ENCODE measurements at regions not wholly inside any gene's neighbourhood (a gene's known extent, or its start where the extent isn't known, plus 50 kb on each side); places are given as distances from the start of the nearest gene placed in this dataset.
"Not testable (repeated sequence)": the region's sequence is repeated elsewhere in the genome, so short reads cannot be mapped to it uniquely, and the experiment has no call there.

- H3K9me2 ChIP-seq: no peaks in the 10 kb centered on the region
- H3K9ac ChIP-seq: no peak overlapping the region
- no peak for TF ChIP-seq RFX5 (IDR thresholded peaks at IDR 0.05; ENCODE audit: low read length)
- no peak for TF ChIP-seq SIN3A (IDR thresholded peaks at IDR 0.05; ENCODE audit: borderline replicate concordance, low read depth, low read length)
- no peak for TF ChIP-seq TCF12 (IDR thresholded peaks at IDR 0.05)
- no peak for TF ChIP-seq CHD2 (IDR thresholded peaks at IDR 0.05; ENCODE audit: low read length, partially characterized antibody)
- H3K4me2 ChIP-seq: no peak overlapping the region
- H3K27ac ChIP-seq (ENCODE audit: low read depth in 2 of 2, low read length in 1 of 2): no peak overlapping the region
- H3F3A ChIP-seq (replicated peaks; ENCODE audit: insufficient read depth): no peaks in the 10 kb centered on the region
- H4K20me1 ChIP-seq (ENCODE audit: insufficient read depth): no peaks in the 10 kb centered on the region
- no peaks in the 10 kb centered on the region for H3K4me1 ChIP-seq (ENCODE audit: control insufficient read depth in 1 of 2, insufficient read depth in 2 of 2, low read depth in 1 of 2, low read length in 1 of 2)
- CTCF ChIA-PET: no interaction called here
- no peak for DNase-seq
- H3K79me2 ChIP-seq (ENCODE audit: insufficient read depth): no peaks in the 10 kb centered on the region
- 6% methylated on average over 1 of the region's 1 CpG for WGBS (ENCODE audit: low lambda C conversion rate)
- POLR2A ChIA-PET: no interaction called here
- H3K4me3 ChIP-seq (ENCODE audit: low read depth in 2 of 2, low read length in 1 of 2): no peak overlapping the region
- H3K9me3 ChIP-seq: no peaks in the 10 kb centered on the region
- H3K27me3 ChIP-seq (ENCODE audit: insufficient read depth): no peaks in the 10 kb centered on the region
- no peak overlapping the region for H2AFZ ChIP-seq (ENCODE audit: low read depth)
- no peaks in the 10 kb centered on the region for H3K36me3 ChIP-seq (replicated peaks in 1 of 2; ENCODE audit: control insufficient read depth in 1 of 2, insufficient read depth in 2 of 2, low read length in 1 of 2)
Measured at GRCh38 chr18:42365591-42365990, 410.6 kb downstream of the PIK3C3 start.

DNA sequence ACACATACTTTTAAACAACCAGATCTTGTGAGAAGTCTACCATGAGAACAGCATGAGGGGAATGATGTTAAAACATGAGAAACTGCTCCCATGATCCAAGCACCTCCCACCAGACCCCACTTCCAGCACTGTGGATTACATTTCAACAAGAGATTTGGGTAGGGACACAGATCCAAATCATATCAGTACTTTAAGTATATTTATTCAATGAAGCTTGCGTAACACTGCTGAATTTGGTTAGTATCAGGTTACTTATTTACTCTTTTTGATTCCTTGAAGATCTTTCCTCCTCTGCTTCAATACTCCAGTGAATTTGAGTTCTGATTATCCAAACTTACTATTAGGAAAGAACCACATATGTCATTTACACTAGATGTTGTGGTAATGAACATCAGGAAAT, 418.6 kb downstream of the PIK3C3 start:
- Histone ChIP-seq H3K79me2 (ENCODE audit: insufficient read depth) (no peaks in the 10 kb centered on the region), H3K9me2 (no peaks in the 10 kb centered on the region), H3K9me3 (no peaks in the 10 kb centered on the region), H3K4me2 (no peak overlapping the region), H3K4me3 (ENCODE audit: low read depth in 2 of 2, low read length in 1 of 2) (no peak overlapping the region), H3K36me3 (replicated peaks in 1 of 2; ENCODE audit: control insufficient read depth in 1 of 2, insufficient read depth in 2 of 2, low read length in 1 of 2) (no peaks in the 10 kb centered on the region), H3K27me3 (ENCODE audit: insufficient read depth) (no peaks in the 10 kb centered on the region), H4K20me1 (ENCODE audit: insufficient read depth) (no peaks in the 10 kb centered on the region), H3K4me1 (ENCODE audit: control insufficient read depth in 1 of 2, insufficient read depth in 2 of 2, low read depth in 1 of 2, low read length in 1 of 2) (no peaks in the 10 kb centered on the region), H3K27ac (ENCODE audit: low read depth in 2 of 2, low read length in 1 of 2) (no peak overlapping the region), H3K9ac (no peak overlapping the region), H3F3A (replicated peaks; ENCODE audit: insufficient read depth) (no peaks in the 10 kb centered on the region), H2AFZ (ENCODE audit: low read depth) (no peak overlapping the region)
- ChIA-PET CTCF (no interaction called here), POLR2A (no interaction called here)
- DNase-seq: no peak
- 83% methylated on average over 1 of the region's 1 CpG for WGBS (ENCODE audit: low lambda C conversion rate)
- TF ChIP-seq EP300 (IDR thresholded peaks at IDR 0.05; ENCODE audit: borderline replicate concordance in 1 of 2, low read depth in 1 of 2, low read length in 1 of 2): no peak
- no peak for TF ChIP-seq POLR2AphosphoS5 (IDR thresholded peaks at IDR 0.05; ENCODE audit: low read depth, low read length)
- TF ChIP-seq IRF3 (IDR thresholded peaks at IDR 0.05; ENCODE audit: low read depth, low read length): no peak
- no peak for TF ChIP-seq TCF12 (IDR thresholded peaks at IDR 0.05)
- no peak for TF ChIP-seq MXI1 (IDR thresholded peaks at IDR 0.05; ENCODE audit: low read depth, low read length)
- TF ChIP-seq RAD21 (IDR thresholded peaks at IDR 0.05; ENCODE audit: low read length): no peak

GRCh38 chr18:42374961-42375360, 419.9 kb downstream of the PIK3C3 start:
- Histone ChIP-seq H3K4me1 (ENCODE audit: control insufficient read depth in 1 of 2, insufficient read depth in 2 of 2, low read depth in 1 of 2, low read length in 1 of 2) (no peaks in the 10 kb centered on the region), H3K36me3 (replicated peaks in 1 of 2; ENCODE audit: control insufficient read depth in 1 of 2, insufficient read depth in 2 of 2, low read length in 1 of 2) (no peaks in the 10 kb centered on the region), H3K79me2 (ENCODE audit: insufficient read depth) (no peaks in the 10 kb centered on the region), H3K4me2 (no peak overlapping the region), H4K20me1 (ENCODE audit: insufficient read depth) (no peaks in the 10 kb centered on the region), H3K27me3 (ENCODE audit: insufficient read depth) (no peaks in the 10 kb centered on the region), H3K9me3 (no peaks in the 10 kb centered on the region), H3K9ac (no peak overlapping the region), H3K4me3 (ENCODE audit: low read depth in 2 of 2, low read length in 1 of 2) (no peak overlapping the region), H3K9me2 (no peaks in the 10 kb centered on the region), H3F3A (replicated peaks; ENCODE audit: insufficient read depth) (no peaks in the 10 kb centered on the region), H2AFZ (ENCODE audit: low read depth) (no peak overlapping the region), H3K27ac (ENCODE audit: low read depth in 2 of 2, low read length in 1 of 2) (no peak overlapping the region)
- POLR2A ChIA-PET: no interaction called here
- no peak for DNase-seq
- TF ChIP-seq MAX (IDR thresholded peaks at IDR 0.05; ENCODE audit: low read depth): no peak
- TF ChIP-seq, protein P1, sequence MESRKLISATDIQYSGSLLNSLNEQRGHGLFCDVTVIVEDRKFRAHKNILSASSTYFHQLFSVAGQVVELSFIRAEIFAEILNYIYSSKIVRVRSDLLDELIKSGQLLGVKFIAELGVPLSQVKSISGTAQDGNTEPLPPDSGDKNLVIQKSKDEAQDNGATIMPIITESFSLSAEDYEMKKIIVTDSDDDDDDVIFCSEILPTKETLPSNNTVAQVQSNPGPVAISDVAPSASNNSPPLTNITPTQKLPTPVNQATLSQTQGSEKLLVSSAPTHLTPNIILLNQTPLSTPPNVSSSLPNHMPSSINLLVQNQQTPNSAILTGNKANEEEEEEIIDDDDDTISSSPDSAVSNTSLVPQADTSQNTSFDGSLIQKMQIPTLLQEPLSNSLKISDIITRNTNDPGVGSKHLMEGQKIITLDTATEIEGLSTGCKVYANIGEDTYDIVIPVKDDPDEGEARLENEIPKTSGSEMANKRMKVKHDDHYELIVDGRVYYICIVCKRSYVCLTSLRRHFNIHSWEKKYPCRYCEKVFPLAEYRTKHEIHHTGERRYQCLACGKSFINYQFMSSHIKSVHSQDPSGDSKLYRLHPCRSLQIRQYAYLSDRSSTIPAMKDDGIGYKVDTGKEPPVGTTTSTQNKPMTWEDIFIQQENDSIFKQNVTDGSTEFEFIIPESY (IDR thresholded peaks at IDR 0.05; ENCODE audit: borderline replicate concordance, low read depth): no peak
- TF ChIP-seq NFIC (IDR thresholded peaks at IDR 0.05; ENCODE audit: borderline replicate concordance): no peak
- no peak for TF ChIP-seq EP300 (IDR thresholded peaks at IDR 0.05; ENCODE audit: borderline replicate concordance in 1 of 2, low read depth in 1 of 2, low read length in 1 of 2)
- CTCF ChIA-PET: no interaction called here

DNA sequence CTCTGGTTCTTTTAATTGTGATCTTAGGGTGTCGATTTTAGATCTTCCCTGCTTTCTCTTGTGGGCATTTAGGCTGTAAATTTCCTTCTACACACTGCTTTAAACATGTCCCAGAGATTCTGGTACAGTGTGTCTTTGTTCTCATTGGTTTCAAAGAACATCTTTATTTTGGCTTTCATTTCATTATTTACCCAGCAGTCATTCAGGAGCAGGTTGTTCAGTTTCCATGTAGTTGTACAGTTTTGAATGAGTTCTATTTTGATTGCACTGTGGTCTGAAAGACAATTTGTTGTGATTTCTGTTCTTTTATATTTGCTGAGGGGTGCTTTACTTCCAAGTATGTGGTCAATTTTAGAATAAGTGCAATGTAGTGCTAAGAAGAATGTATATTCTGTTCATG, 423.8 kb downstream of the PIK3C3 start:
- POLR2A ChIA-PET; H3K79me2 ChIP-seq (ENCODE audit: insufficient read depth); H3K4me1 ChIP-seq (ENCODE audit: control insufficient read depth in 1 of 2, insufficient read depth in 2 of 2, low read depth in 1 of 2, low read length in 1 of 2); DNase-seq; H3K27me3 ChIP-seq (ENCODE audit: insufficient read depth); H2AFZ ChIP-seq (ENCODE audit: low read depth); H3K27ac ChIP-seq (ENCODE audit: low read depth in 2 of 2, low read length in 1 of 2); CTCF ChIA-PET; H3K9me3 ChIP-seq; H4K20me1 ChIP-seq (ENCODE audit: insufficient read depth); H3F3A ChIP-seq (replicated peaks; ENCODE audit: insufficient read depth); H3K36me3 ChIP-seq (replicated peaks in 1 of 2; ENCODE audit: control insufficient read depth in 1 of 2, insufficient read depth in 2 of 2, low read length in 1 of 2); H3K9ac ChIP-seq; H3K4me3 ChIP-seq (ENCODE audit: low read depth in 2 of 2, low read length in 1 of 2); H3K9me2 ChIP-seq; H3K4me2 ChIP-seq: not testable (repeated sequence)
- WGBS (ENCODE audit: low lambda C conversion rate): 0% methylated on average over 1 of the region's 1 CpG
